ENCODE measurements at regions not wholly inside any gene's neighbourhood (a gene's known extent, or its start where the extent isn't known, plus 50 kb on each side); places are given as distances from the start of the nearest gene placed in this dataset.

GRCh38 chr18:51907687-51908597 is 432.1 kb upstream of the DCC start:
- Histone ChIP-seq H4K20me1 (ENCODE audit: insufficient read depth, low read length) (no peaks in the 10 kb centered on the region), H3K79me2 (ENCODE audit: insufficient read depth, low read length) (no peaks in the 10 kb centered on the region), H3K4me2 (ENCODE audit: low read depth, low read length) (peak overlapping the region; percentile 43), H3K27me3 (ENCODE audit: control insufficient read depth in 1 of 2, insufficient read depth in 2 of 2, low read length in 2 of 2) (no peaks in the 10 kb centered on the region), H3K4me3 (replicated peaks in 1 of 3; ENCODE audit: insufficient read depth in 1 of 3, low read depth in 2 of 3, low read length in 3 of 3) (peak overlapping the region in 1 of 3 experiments; percentile 5; a peak in 1 of 6 replicates), H3K36me3 (replicated peaks in 1 of 2; ENCODE audit: control insufficient read depth in 1 of 2, insufficient read depth in 2 of 2, low read length in 2 of 2) (no peaks in the 10 kb centered on the region), H3K9me3 (ENCODE audit: low read length) (peaks cover 36% of the 10 kb centered on the region), H3K9ac (ENCODE audit: insufficient read depth, low read depth, low read length) (no peak overlapping the region), H3K27ac (ENCODE audit: extremely low read length, insufficient read depth, low read length) (no peak overlapping the region), H2AFZ (ENCODE audit: low read length) (no peak overlapping the region), H3K4me1 (ENCODE audit: insufficient read depth, low read length) (peaks cover 21% of the 10 kb centered on the region)
- peak; percentile 16 for DNase-seq (ENCODE audit: low spot score)
- WGBS (ENCODE audit: low lambda C conversion rate): 11% methylated on average over 7 of the region's 7 CpGs
- ATAC-seq: peak; percentile 98
- BruUV-seq (replicated peaks): no TSS peak
- in situ Hi-C loops (cut with HindIII; ENCODE audit: extremely low pct_ligation_motif_present, low pct_unique_long_range_greater_than_20kb): no loop called here
- intact Hi-C loops (cut with micrococcal nuclease; ENCODE audit: unreplicated experiment): no loop called here
- CTCF ChIA-PET (ENCODE audit: low intra/inter-chr PET ratio, low total read pairs): no interaction called here
- POLR2A ChIA-PET: no interaction called here
- no peak for FAIRE-seq
- no peak for TF ChIP-seq RFXAP (CRISPR knock-in tag; IDR thresholded peaks at IDR 0.05; ENCODE audit: borderline replicate concordance)
- no peak for TF ChIP-seq ZNF775 (CRISPR knock-in tag; IDR thresholded peaks at IDR 0.05; ENCODE audit: borderline replicate concordance)
- TF ChIP-seq STAT6 (CRISPR knock-in tag; IDR thresholded peaks at IDR 0.05; ENCODE audit: borderline replicate concordance): no peak
- peak; percentile 84 for TF ChIP-seq HNF4A (CRISPR knock-in tag; IDR thresholded peaks at IDR 0.05)
- TF ChIP-seq FOXA3 (CRISPR knock-in tag; IDR thresholded peaks at IDR 0.05): peak; percentile 70
- TF ChIP-seq RBFOX2 (IDR thresholded peaks at IDR 0.05; ENCODE audit: low read depth, low read length): no peak
- no peak for TF ChIP-seq FOXA1 (IDR thresholded peaks at IDR 0.05)
- TF ChIP-seq FOXA1 (CRISPR knock-in tag; IDR thresholded peaks at IDR 0.05): peak; percentile 53
- peak in 1 of 2 experiments; percentile 14; a peak in 1 of 4 replicates for TF ChIP-seq ATF4 (CRISPR knock-in tag; IDR thresholded peaks at IDR 0.05)
- TF ChIP-seq EP300 (IDR thresholded peaks at IDR 0.05; ENCODE audit: low read depth in 2 of 2, low read length in 2 of 2): peak in 1 of 2 experiments; percentile 32; a peak in 1 of 4 replicates
- no peak for TF ChIP-seq EP300 (CRISPR knock-in tag; IDR thresholded peaks at IDR 0.05; ENCODE audit: borderline replicate concordance)
- 0 out of 2 replicates have a peak, but pooled peaks have one; percentile 26 for TF ChIP-seq ZNF614 (CRISPR knock-in tag; IDR thresholded peaks at IDR 0.05; ENCODE audit: borderline replicate concordance)
- TF ChIP-seq ZNF331 (CRISPR knock-in tag; IDR thresholded peaks at IDR 0.05): 0 out of 2 replicates have a peak, but pooled peaks have one; percentile 29
- no peak for TF ChIP-seq GABPA (IDR thresholded peaks at IDR 0.05; ENCODE audit: low read depth, low read length)
- peak; percentile 38 for TF ChIP-seq GABPA (CRISPR knock-in tag; IDR thresholded peaks at IDR 0.05; ENCODE audit: low read depth)
- peak; percentile 59; the same call in 1 of the 2 replicates for TF ChIP-seq CEBPB (IDR thresholded peaks at IDR 0.05; ENCODE audit: borderline replicate concordance, low read depth, low read length)
- 0 out of 2 replicates have a peak, but pooled peaks have one; percentile 21 for TF ChIP-seq KDM6A (CRISPR knock-in tag; IDR thresholded peaks at IDR 0.05; ENCODE audit: low read depth)
- no peak for TF ChIP-seq U2AF2 (IDR thresholded peaks at IDR 0.05; ENCODE audit: low read depth, low read length)

All from HepG2 (cell line).